ENCODE measurements at regions not wholly inside any gene's neighbourhood (a gene's known extent, or its start where the extent isn't known, plus 50 kb on each side); places are given as distances from the start of the nearest gene placed in this dataset.

DNA sequence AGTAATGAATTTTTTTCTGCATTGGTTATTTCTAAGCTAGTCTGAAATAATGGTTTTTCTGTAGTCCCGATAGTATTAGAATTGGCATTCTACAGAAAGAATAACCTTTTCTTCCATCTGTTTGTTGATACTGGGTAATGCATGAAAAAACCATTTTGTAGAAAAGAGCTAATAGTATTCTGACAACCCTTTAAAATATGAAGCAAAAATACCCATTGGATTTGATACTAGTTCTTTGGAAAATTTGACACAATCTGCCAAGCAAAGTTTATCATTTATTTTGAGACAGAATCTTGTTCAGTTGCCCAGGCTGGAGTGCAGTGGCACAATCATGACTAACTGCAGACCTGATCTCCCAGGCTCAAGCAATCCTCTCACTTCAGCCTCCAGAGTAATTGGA lies 366.8 kb upstream of the MON1B start:
- no peak for DNase-seq (ENCODE audit: low spot score)
- Histone ChIP-seq H3K9me3 (ENCODE audit: low read depth) (no peaks in the 10 kb centered on the region), H3K4me1 (ENCODE audit: insufficient read depth) (no peaks in the 10 kb centered on the region), H3K4me2 (no peak overlapping the region), H3K36me3 (replicated peaks; ENCODE audit: insufficient read depth, low read depth) (no peaks in the 10 kb centered on the region), H3K4me3 (no peak overlapping the region), H3K27ac (no peak overlapping the region), H3K27me3 (no peaks in the 10 kb centered on the region), H2AFZ (no peak overlapping the region), H4K20me1 (ENCODE audit: insufficient read depth, poor library complexity, severe bottlenecking) (no peaks in the 10 kb centered on the region), H3K9me2 (replicated peaks; ENCODE audit: insufficient read depth) (no peaks in the 10 kb centered on the region), H3K79me2 (no peaks in the 10 kb centered on the region)
- TF ChIP-seq EZH2phosphoT487 (IDR thresholded peaks at IDR 0.05; ENCODE audit: low read depth, severe bottlenecking, unreplicated experiment) (no peak), EZH2 (IDR thresholded peaks at IDR 0.05; ENCODE audit: borderline replicate concordance) (no peak)
- TF ChIP-seq, protein P1, sequence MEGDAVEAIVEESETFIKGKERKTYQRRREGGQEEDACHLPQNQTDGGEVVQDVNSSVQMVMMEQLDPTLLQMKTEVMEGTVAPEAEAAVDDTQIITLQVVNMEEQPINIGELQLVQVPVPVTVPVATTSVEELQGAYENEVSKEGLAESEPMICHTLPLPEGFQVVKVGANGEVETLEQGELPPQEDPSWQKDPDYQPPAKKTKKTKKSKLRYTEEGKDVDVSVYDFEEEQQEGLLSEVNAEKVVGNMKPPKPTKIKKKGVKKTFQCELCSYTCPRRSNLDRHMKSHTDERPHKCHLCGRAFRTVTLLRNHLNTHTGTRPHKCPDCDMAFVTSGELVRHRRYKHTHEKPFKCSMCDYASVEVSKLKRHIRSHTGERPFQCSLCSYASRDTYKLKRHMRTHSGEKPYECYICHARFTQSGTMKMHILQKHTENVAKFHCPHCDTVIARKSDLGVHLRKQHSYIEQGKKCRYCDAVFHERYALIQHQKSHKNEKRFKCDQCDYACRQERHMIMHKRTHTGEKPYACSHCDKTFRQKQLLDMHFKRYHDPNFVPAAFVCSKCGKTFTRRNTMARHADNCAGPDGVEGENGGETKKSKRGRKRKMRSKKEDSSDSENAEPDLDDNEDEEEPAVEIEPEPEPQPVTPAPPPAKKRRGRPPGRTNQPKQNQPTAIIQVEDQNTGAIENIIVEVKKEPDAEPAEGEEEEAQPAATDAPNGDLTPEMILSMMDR (IDR thresholded peaks at IDR 0.05; ENCODE audit: poor library complexity), result no peak
- 94% methylated on average over 1 of the region's 1 CpG for WGBS (ENCODE audit: low lambda C conversion rate, missing lambda C conversion rate)

DNA sequence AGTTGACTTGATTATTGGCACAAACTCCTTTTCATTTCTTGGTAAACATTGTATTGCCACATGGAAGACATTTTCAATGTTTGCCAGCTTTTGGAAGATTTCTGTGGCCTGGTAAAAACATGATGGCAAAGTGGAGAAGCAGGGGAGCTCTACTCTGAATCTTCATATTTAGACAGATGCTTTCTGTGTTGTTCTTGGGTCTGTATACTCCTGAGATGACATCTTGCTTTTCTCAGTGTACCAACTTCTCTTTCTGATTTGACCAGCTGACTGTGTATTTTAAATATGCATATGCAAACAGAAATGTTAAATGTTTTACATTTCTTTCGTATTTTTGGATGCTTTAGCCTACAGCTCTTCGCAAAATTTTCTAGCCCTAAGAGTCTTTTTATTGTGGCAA lies 366.2 kb upstream of the MON1B start:
- TF ChIP-seq EZH2 (IDR thresholded peaks at IDR 0.05; ENCODE audit: borderline replicate concordance), result no peak
- Histone ChIP-seq H3K4me2 (no peak overlapping the region), H3K79me2 (no peaks in the 10 kb centered on the region), H3K27me3 (no peaks in the 10 kb centered on the region), H2AFZ (no peak overlapping the region), H3K9me2 (replicated peaks; ENCODE audit: insufficient read depth) (no peaks in the 10 kb centered on the region), H3K4me3 (no peak overlapping the region), H3K36me3 (replicated peaks; ENCODE audit: insufficient read depth, low read depth) (no peaks in the 10 kb centered on the region), H3K9me3 (ENCODE audit: low read depth) (no peaks in the 10 kb centered on the region), H4K20me1 (ENCODE audit: insufficient read depth, poor library complexity, severe bottlenecking) (no peaks in the 10 kb centered on the region), H3K4me1 (ENCODE audit: insufficient read depth) (no peaks in the 10 kb centered on the region), H3K27ac (no peak overlapping the region)
- WGBS (ENCODE audit: low lambda C conversion rate, missing lambda C conversion rate), result 81% methylated on average over 2 of the region's 2 CpGs
- DNase-seq (ENCODE audit: low spot score), result no peak

DNA sequence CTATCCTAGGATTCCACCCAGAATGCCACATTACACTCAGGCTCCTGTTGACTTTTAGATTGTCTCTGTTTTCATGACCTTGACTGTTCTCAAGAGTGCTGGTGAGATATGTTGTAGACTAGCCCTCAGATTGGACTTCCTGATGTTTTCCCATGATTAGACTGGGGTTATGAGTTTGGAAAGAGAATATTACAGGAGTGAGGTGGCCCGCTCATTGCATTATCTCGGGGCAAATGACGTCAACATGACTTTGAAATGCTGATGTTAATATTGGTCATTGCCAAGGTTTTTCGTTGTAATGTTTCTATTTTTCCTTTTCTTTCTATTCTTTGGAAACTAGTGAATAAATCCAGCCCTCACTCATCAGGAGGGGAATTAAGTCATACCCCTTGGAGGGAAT lies 355.7 kb upstream of the MON1B start:
- Histone ChIP-seq H2AFZ (no peak overlapping the region), H3K9me2 (replicated peaks; ENCODE audit: insufficient read depth) (no peaks in the 10 kb centered on the region), H3K79me2 (no peaks in the 10 kb centered on the region), H4K20me1 (ENCODE audit: insufficient read depth, poor library complexity, severe bottlenecking) (no peaks in the 10 kb centered on the region), H3K4me2 (no peak overlapping the region), H3K27ac (no peak overlapping the region), H3K36me3 (replicated peaks; ENCODE audit: insufficient read depth, low read depth) (no peaks in the 10 kb centered on the region), H3K4me3 (no peak overlapping the region), H3K4me1 (ENCODE audit: insufficient read depth) (no peaks in the 10 kb centered on the region), H3K9me3 (ENCODE audit: low read depth) (no peaks in the 10 kb centered on the region), H3K27me3 (no peaks in the 10 kb centered on the region)
- DNase-seq (ENCODE audit: low spot score), result no peak
- TF ChIP-seq, protein P1 (IDR thresholded peaks at IDR 0.05; ENCODE audit: poor library complexity), result no peak
- TF ChIP-seq EZH2phosphoT487 (IDR thresholded peaks at IDR 0.05; ENCODE audit: low read depth, severe bottlenecking, unreplicated experiment), result no peak
- no peak for TF ChIP-seq EZH2 (IDR thresholded peaks at IDR 0.05; ENCODE audit: borderline replicate concordance)
- WGBS (ENCODE audit: low lambda C conversion rate, missing lambda C conversion rate), result 90% methylated on average over 4 of the region's 4 CpGs

DNA sequence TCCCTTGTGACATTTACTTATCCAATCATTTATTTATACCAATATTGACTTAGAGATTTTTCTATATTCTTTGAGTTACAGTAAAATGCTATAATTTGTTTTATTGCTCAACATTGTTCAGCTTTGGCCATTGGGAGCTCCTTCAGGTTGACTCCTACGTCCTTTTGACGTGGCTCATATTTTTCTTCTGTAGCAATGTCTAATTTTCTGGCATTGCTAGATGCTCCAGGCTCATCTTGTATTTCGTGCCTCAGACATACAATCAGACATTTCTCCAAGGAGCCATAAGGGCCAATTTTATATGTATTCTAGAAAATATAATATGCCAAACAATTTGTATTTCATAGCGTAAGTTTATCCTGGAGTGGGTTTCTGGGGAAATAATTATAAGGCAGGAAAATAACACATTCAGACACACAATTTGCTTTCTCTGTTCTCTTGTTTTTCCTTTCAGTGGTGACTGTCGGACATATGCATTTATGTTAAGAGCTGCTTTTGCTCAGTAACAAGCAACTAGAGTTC lies 355.1 kb upstream of the MON1B start:
- Histone ChIP-seq H3K27me3 (no peaks in the 10 kb centered on the region), H3K4me1 (ENCODE audit: insufficient read depth) (no peaks in the 10 kb centered on the region), H3K4me2 (no peak overlapping the region), H2AFZ (no peak overlapping the region), H3K4me3 (no peak overlapping the region), H3K9me3 (ENCODE audit: low read depth) (no peaks in the 10 kb centered on the region), H3K27ac (no peak overlapping the region), H4K20me1 (ENCODE audit: insufficient read depth, poor library complexity, severe bottlenecking) (no peaks in the 10 kb centered on the region), H3K79me2 (no peaks in the 10 kb centered on the region), H3K9me2 (replicated peaks; ENCODE audit: insufficient read depth) (no peaks in the 10 kb centered on the region), H3K36me3 (replicated peaks; ENCODE audit: insufficient read depth, low read depth) (no peaks in the 10 kb centered on the region)
- WGBS (ENCODE audit: low lambda C conversion rate, missing lambda C conversion rate), result 91% methylated on average over 5 of the region's 5 CpGs
- no peak for DNase-seq (ENCODE audit: low spot score)
- TF ChIP-seq EZH2phosphoT487 (IDR thresholded peaks at IDR 0.05; ENCODE audit: low read depth, severe bottlenecking, unreplicated experiment), result no peak
- TF ChIP-seq EZH2 (IDR thresholded peaks at IDR 0.05; ENCODE audit: borderline replicate concordance), result no peak
- TF ChIP-seq, protein P1 (IDR thresholded peaks at IDR 0.05; ENCODE audit: poor library complexity), result no peak

All from hepatocyte (in vitro differentiated cells).